Transverse colon (tissue), 3 donors: ENCODE measurements at regions not wholly inside any gene's neighbourhood (a gene's known extent, or its start where the extent isn't known, plus 50 kb on each side); places are given as distances from the start of the nearest gene placed in this dataset.

ENCODE experiments used
- EP300 ChIP-seq: sonication (generic); formaldehyde crosslinking; IDR thresholded peaks from one replicate; pipeline ENCODE4 v1.6.1; 2017; ENCODE audit warnings: antibody characterized with exemption, low read depth
- POLR2A ChIP-seq: fragments of 450-650 bp; IDR thresholded peaks from one replicate; pipeline ENCODE4 v1.6.1; 2016; ENCODE audit warnings: antibody characterized with exemption, mild to moderate bottlenecking, moderate library complexity
- TF ChIP-seq, protein P1 (sequence below), 5 experiments: fragments of 200-600 bp in 3 of 5; fragments of 450-650 bp in 2 of 5; sonication (generic) in 3 of 5; IDR thresholded peaks; 1 replicate in 2 of 5; 2 replicates in 3 of 5; pipeline ENCODE4 v1.5.1; 2016 to 2017; ENCODE audit warnings: antibody characterized with exemption in 5 of 5, inconsistent platforms in 3 of 5, mild to moderate bottlenecking in 2 of 5, moderate library complexity in 1 of 5

DNA sequence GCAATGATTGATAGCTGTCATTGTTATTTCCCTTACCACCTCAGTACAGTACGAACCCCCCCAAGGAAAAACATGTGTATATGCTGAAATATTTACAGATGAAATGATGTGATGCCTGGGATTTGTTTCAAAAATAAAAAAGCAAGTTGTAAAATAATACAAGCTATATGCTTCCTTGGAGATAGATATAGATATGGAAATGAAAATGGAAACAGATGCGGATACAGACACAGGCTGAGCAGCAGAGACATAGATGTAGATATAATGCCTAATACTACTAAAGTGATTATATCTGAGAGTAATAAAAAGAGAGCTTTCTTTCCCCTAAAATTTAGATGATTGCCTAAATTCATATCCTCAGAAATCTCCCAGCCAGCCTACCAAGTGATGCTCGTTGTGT, 127.5 kb upstream of the TNPO1 start:
- TF ChIP-seq, protein P1, sequence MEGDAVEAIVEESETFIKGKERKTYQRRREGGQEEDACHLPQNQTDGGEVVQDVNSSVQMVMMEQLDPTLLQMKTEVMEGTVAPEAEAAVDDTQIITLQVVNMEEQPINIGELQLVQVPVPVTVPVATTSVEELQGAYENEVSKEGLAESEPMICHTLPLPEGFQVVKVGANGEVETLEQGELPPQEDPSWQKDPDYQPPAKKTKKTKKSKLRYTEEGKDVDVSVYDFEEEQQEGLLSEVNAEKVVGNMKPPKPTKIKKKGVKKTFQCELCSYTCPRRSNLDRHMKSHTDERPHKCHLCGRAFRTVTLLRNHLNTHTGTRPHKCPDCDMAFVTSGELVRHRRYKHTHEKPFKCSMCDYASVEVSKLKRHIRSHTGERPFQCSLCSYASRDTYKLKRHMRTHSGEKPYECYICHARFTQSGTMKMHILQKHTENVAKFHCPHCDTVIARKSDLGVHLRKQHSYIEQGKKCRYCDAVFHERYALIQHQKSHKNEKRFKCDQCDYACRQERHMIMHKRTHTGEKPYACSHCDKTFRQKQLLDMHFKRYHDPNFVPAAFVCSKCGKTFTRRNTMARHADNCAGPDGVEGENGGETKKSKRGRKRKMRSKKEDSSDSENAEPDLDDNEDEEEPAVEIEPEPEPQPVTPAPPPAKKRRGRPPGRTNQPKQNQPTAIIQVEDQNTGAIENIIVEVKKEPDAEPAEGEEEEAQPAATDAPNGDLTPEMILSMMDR (IDR thresholded peaks at IDR 0.05) = no peak
- TF ChIP-seq POLR2A (no peak), EP300 (no peak)
